NT2/D1 (cell line): ENCODE measurements at regions not wholly inside any gene's neighbourhood (a gene's known extent, or its start where the extent isn't known, plus 50 kb on each side); places are given as distances from the start of the nearest gene placed in this dataset.

Experiments used
- YY1 ChIP-seq: IDR thresholded peaks from 2 replicates; pipeline ENCODE4 v1.6.1; 2011; ENCODE audit not compliant: insufficient read length, insufficient read depth
- ZNF274 ChIP-seq: IDR thresholded peaks from 2 replicates; pipeline ENCODE4 v1.6.1; 2011; ENCODE audit warnings: mild to moderate bottlenecking, low read depth, low read length

- no peak for TF ChIP-seq ZNF274
- TF ChIP-seq YY1 = no peak
Measured at GRCh38 chr7:28878481-28878880, 79.6 kb downstream of the TRIL start.
